Stimulated activated CD8-positive, alpha-beta memory T cell treated with anti-CD3 and anti-CD28 coated beads, Interleukin-15, amount 100 ng/mL, for 48 hours (primary cell): ENCODE measurements at regions not wholly inside any gene's neighbourhood (a gene's known extent, or its start where the extent isn't known, plus 50 kb on each side); places are given as distances from the start of the nearest gene placed in this dataset.

ENCODE experiments used
- DNase-seq, 2 donors: peaks; one replicate each; pipeline ENCODE4 v3.0.0-alpha.2; 2020; ENCODE audit warnings: low read depth in 2 of 2

- no peak for DNase-seq
These were observed 53.5 kb upstream of the FAM9B start for GRCh38 chrX:9087271-9088040.

GRCh38 chrX:9088896-9089295 lies 55.0 kb upstream of the FAM9B start:
- no peak for DNase-seq

GRCh38 chrX:9090766-9091165 lies 56.8 kb upstream of the FAM9B start:
- no peak for DNase-seq

DNA sequence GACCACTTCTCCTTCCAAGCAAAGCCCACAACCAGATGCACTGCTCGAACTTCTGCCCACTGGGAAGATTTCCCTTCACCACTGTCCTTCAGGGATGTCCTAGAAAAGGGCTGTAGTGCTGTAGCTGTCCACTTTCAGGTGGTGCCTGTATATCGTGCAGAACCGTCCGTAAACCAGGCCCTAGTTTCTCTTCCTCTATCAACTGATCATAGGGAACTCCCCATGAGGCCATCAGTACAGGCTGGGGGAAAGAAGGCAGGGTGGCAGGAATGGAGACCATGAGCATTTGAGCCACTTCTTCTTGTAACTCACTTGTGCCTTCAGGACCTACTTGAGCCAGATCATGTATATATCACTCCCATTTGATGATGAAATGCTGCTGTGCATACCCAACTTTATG lies 57.3 kb upstream of the FAM9B start:
- no peak for DNase-seq

DNA sequence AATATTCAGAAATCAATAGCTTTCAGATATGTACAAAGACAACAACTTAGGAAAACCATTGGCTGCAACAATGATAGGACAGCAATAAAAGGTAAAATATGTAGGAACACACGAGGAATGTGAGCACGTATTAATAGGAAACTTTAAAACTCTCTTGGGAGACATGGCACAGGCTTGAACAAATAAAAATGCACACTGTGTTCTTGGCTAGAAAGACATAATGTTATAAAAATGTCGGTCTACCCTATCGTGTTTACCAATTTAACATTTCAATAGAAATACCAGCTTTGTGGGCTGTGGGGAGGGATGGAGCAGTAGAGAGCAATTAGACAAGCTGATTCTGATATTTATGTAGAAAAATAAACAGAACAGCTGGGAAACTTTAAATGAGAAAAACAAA lies 69.0 kb upstream of the FAM9B start:
- no peak for DNase-seq

DNA sequence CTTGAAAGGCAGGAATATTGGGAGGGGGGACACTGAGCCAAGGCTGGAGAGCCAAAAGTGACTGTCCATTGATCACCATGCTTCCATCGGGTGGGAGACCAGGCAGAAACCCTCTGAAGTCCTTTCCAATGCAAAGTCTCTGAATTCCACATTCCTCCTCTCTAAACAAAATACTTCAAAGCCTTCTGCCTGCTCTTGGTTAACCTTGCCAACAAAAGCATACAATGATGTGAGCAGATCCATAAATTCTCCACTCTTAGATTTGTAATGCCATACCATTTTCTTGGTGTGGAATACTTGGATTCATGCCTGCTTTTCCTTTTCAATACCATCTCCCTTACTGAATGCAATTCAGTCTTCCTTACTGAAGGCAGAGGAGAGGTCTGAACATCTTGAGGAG lies 74.1 kb upstream of the FAM9B start:
- no peak for DNase-seq

DNA sequence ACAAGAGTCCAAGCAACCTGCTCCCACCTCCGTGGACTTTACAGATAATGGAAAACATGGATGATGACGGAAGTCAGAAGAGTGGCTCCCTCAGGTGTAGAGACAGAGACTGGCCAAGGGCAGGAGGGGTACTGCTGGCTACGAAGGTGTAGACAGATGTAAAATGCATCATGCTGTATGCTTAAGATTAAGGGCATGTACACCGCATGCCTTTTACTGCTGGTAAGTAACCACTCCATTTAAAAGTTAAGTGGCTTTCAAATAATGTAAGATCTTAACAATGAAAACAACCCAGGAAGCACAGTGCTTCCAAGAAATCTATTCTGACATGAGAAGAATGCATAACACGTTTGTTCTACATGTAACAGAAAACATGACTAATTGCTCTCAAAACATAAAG lies 76.9 kb upstream of the FAM9B start:
- no peak for DNase-seq

- DNase-seq, result no peak
These were observed 80.3 kb upstream of the FAM9B start for GRCh38 chrX:9114245-9114644.

GRCh38 chrX:9117851-9118250 lies 83.9 kb upstream of the FAM9B start:
- no peak for DNase-seq

- no peak for DNase-seq
These were observed 88.8 kb upstream of the FAM9B start for GRCh38 chrX:9122519-9123245.

- no peak for DNase-seq
These were observed 94.1 kb upstream of the FAM9B start for GRCh38 chrX:9127986-9128385.

DNA sequence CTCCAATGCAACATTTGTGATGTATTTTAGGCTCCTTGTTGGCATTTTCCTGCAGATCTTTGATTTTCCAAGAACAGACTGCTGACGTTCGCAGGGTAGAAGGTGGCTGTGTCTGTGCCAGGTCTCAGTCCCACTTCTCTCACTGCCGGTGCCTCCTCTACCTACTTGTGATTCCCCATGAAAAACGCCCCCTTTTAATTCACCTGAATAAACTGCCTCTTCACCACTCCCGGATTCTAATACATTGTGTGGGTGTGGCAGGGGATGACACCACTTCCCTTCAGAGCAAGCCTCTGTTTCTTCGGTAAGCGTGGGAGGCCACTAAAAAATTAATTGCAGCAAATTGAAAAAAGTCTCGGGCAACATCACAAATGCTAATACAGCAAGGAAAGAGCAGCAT lies 96.1 kb upstream of the FAM9B start:
- DNase-seq, result no peak

GRCh38 chrX:9131066-9131465 lies 97.1 kb upstream of the FAM9B start:
- DNase-seq, result no peak

DNA sequence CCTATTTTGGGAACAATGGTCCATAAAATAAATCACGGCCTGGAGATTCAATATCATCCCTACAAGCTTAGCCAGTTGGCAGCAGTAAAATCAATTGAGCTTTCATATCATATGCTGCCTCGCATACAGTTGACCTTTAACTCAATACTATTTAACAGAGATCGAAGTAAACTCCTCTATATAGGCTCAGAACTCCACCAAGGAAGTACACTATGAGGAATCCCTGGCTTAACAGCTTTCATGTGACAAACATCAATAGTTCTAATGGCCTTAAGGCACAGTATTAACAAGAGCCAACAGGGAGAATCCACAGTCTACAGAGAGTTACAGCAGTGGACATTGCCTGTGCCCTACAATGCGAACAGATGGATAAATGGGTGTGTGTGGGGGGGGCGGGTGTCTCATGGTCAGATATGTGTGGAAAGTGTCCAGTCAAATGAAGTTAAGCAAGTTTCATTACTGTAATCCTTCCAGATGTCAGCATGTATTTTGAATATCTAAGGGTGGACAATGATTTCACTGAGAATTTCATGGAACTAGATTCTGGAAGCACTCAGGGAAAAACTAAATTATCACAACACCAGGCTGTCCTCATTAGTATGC lies 98.2 kb upstream of the FAM9B start:
- DNase-seq, result no peak

- no peak for DNase-seq
These were observed 99.5 kb upstream of the FAM9B start for GRCh38 chrX:9133426-9133825.

DNA sequence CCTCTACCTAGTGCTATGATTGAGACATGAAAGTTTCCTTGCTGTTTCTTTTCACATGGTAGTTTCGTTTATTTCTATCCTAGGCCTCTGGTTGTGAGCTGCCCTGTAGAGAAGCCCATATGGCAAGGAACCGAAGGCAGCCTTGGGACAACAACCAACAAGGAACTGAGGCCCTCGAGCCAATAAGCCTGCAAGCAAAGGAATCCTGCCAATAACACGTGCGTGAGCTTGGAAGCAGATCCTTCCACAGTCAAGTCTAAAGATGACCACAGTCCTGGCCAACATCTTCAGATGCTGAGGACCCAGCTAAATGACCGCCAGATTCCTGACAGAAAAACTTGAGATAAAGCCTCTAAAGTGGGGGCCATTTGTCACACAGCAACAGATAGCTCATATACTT lies 100.4 kb upstream of the FAM9B start:
- no peak for DNase-seq

DNA sequence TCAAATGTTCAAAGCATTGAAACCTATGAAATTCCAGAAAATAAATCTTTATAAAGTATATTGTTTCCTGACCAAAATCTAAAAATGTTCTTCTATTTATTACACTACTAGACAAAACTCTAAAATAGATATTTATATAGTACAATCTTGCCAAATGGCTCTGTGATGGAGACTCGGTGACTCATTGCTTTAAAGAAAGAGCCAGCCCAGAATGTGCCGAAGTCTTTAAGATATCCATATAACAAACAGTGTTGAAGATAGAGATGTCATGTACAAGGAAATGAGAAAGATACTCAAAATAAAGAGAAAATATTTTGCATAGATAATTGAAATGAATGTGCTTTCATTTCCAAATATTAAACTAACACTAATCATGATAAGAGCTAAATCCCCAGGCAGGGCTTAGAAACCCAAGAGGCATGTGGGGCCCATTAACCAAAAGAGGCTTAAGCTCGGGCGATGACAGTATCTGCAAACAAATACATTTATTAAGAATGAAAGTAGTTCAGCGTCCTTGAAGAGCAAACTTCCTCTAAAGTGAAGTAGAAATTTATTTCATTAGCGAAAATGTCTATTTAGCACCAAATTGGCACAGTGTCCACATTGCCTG lies 102.1 kb upstream of the FAM9B start:
- no peak for DNase-seq

GRCh38 chrX:9137152-9137551 lies 103.2 kb upstream of the FAM9B start:
- no peak for DNase-seq

DNA sequence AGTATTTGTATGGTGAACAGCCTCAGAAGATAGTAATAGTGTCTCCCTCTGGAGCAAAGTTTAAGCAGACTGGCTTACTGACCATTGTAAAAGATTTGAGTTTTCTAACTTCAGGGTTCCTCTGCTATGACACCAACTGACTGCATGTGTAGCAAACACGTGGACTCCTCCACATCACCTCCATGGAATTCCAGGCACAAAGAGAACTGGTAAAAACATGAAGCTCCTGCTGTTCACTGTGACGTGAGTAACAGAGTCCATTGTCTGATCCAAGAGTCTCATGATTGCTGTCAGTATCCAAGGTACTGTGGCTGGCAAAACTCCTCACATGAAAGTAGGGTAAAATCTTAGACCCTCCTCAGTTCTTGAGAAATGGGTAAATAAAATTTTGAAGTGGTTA lies 107.6 kb upstream of the FAM9B start:
- no peak for DNase-seq

DNA sequence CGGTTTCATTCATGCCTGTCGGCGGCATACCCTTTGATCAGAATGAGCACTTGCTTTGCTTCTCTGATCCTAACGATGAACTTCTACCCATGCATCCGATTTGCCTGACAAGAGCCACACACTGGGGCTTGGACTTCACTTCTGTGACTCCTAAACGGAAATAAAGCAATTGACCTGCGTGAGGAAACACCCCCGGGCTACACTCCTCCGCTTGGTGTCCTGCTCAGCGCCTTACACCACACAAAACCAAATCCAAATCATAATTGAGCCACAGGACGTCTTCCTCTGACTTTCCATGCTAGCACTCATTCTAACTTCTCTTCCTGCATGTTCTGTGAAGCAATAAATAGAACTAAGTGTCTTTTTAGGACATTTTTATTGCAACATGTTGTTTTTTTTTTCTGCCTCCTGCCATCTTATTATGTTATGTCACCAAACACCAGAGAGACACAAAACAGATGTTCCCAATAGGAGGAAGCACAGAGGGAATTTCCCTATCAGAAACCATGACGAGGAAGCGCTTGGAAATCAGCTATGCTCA lies 110.8 kb upstream of the FAM9B start:
- DNase-seq, result no peak

- DNase-seq, result no peak
These were observed 112.7 kb upstream of the FAM9B start for GRCh38 chrX:9146657-9147056.

GRCh38 chrX:9147086-9147485 lies 113.2 kb upstream of the FAM9B start:
- DNase-seq, result no peak
